OCI-LY3 (cell line): ENCODE measurements at regions not wholly inside any gene's neighbourhood (a gene's known extent, or its start where the extent isn't known, plus 50 kb on each side); places are given as distances from the start of the nearest gene placed in this dataset.
A peak's percentile ranks its signal among the peaks of the same experiment; 100 is the strongest.

ENCODE experiments used
- H2AFZ ChIP-seq: fragments of 200-600, 300-600 bp; shearing (Covaris generic); 2 replicates; pipeline ENCODE4 v1.6.0; 2014; ENCODE audit warnings: antibody characterized with exemption, low read depth, low read length
- H3K27ac ChIP-seq: fragments of 200-600, 300-600 bp; sonication (generic); 2 replicates; pipeline ENCODE4 v1.5.1; 2014; ENCODE audit warnings: mild to moderate bottlenecking, low read length, moderate library complexity, mixed read lengths
- H3K27me3 ChIP-seq: fragments of 200-600, 300-600 bp; sonication (generic); 2 replicates; pipeline ENCODE4 v1.6.1; 2014; ENCODE audit warnings: low read depth, low read length, mixed read lengths
- H3K36me3 ChIP-seq: fragments of 200-600, 300-600 bp; sonication (generic); replicated peaks from 2 replicates; pipeline ENCODE3; 2014; ENCODE audit warnings: low read depth, low read length, mixed read lengths
- H3K4me1 ChIP-seq: fragments of 300-600, 200-600 bp; sonication (generic); 2 replicates; pipeline ENCODE4 v1.6.1; 2014; ENCODE audit warnings: low read length, mixed read lengths
- H3K4me2 ChIP-seq: fragments of 200-600, 300-600 bp; sonication (generic); 2 replicates; pipeline ENCODE4 v1.6.1; 2014; ENCODE audit warnings: low read length, mixed read lengths
- H3K4me3 ChIP-seq: fragments of 300-600, 200-600 bp; sonication (generic); 2 replicates; pipeline ENCODE4 v1.5.1; 2014; ENCODE audit warnings: antibody characterized with exemption, mild to moderate bottlenecking, low read length, moderate library complexity
- H3K79me2 ChIP-seq: fragments of 300-600, 200-600 bp; shearing (Covaris generic); 2 replicates; pipeline ENCODE4 v1.6.1; 2014; ENCODE audit warnings: mild to moderate bottlenecking, low read length, mixed read lengths
- H3K9ac ChIP-seq: fragments of 300-600, 200-600 bp; shearing (Covaris generic); 2 replicates; pipeline ENCODE4 v1.6.0; 2014; ENCODE audit warnings: mild to moderate bottlenecking, low read length, moderate library complexity
- H3K9me3 ChIP-seq: fragments of 200-600, 300-600 bp; shearing (Covaris generic); 2 replicates; pipeline ENCODE4 v1.6.1; 2014; ENCODE audit warnings: low read length, mixed read lengths; ENCODE audit not compliant: insufficient read depth
- H4K20me1 ChIP-seq: fragments of 200-600, 300-600 bp; sonication (generic); 2 replicates; pipeline ENCODE4 v1.6.1; 2016; ENCODE audit warnings: low read length, mixed read lengths; ENCODE audit not compliant: insufficient read depth
- EZH2phosphoT487 ChIP-seq: fragments of 200-600 bp; shearing (Covaris generic); IDR thresholded peaks from 2 replicates; pipeline ENCODE4 v1.6.1; 2018; ENCODE audit warnings: antibody characterized with exemption, mixed run types, low read depth
- TF ChIP-seq, protein P1 (sequence below): fragments of 200-600, 300-600 bp; sonication (generic); IDR thresholded peaks from 2 replicates; pipeline ENCODE4 v1.5.1; 2014; ENCODE audit warnings: antibody characterized with exemption, low read length, low read depth

GRCh38 chr7:97506728-97507127 is 225.2 kb upstream of the TAC1 start:
- Histone ChIP-seq H3K9ac (no peak overlapping the region), H4K20me1 (no peaks in the 10 kb centered on the region), H3K9me3 (no peaks in the 10 kb centered on the region), H3K4me2 (peak overlapping the region; percentile 38), H3K4me3 (0 out of 2 replicates have a peak overlapping the region, but pooled peaks have one; percentile 1), H3K27ac (no peak overlapping the region), H3K27me3 (no peaks in the 10 kb centered on the region), H3K4me1 (peaks cover 14% of the 10 kb centered on the region), H3K79me2 (no peaks in the 10 kb centered on the region), H3K36me3 (no peaks in the 10 kb centered on the region), H2AFZ (peak overlapping the region; percentile 86)
- TF ChIP-seq EZH2phosphoT487, result no peak
- TF ChIP-seq, protein P1, sequence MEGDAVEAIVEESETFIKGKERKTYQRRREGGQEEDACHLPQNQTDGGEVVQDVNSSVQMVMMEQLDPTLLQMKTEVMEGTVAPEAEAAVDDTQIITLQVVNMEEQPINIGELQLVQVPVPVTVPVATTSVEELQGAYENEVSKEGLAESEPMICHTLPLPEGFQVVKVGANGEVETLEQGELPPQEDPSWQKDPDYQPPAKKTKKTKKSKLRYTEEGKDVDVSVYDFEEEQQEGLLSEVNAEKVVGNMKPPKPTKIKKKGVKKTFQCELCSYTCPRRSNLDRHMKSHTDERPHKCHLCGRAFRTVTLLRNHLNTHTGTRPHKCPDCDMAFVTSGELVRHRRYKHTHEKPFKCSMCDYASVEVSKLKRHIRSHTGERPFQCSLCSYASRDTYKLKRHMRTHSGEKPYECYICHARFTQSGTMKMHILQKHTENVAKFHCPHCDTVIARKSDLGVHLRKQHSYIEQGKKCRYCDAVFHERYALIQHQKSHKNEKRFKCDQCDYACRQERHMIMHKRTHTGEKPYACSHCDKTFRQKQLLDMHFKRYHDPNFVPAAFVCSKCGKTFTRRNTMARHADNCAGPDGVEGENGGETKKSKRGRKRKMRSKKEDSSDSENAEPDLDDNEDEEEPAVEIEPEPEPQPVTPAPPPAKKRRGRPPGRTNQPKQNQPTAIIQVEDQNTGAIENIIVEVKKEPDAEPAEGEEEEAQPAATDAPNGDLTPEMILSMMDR, result no peak

DNA sequence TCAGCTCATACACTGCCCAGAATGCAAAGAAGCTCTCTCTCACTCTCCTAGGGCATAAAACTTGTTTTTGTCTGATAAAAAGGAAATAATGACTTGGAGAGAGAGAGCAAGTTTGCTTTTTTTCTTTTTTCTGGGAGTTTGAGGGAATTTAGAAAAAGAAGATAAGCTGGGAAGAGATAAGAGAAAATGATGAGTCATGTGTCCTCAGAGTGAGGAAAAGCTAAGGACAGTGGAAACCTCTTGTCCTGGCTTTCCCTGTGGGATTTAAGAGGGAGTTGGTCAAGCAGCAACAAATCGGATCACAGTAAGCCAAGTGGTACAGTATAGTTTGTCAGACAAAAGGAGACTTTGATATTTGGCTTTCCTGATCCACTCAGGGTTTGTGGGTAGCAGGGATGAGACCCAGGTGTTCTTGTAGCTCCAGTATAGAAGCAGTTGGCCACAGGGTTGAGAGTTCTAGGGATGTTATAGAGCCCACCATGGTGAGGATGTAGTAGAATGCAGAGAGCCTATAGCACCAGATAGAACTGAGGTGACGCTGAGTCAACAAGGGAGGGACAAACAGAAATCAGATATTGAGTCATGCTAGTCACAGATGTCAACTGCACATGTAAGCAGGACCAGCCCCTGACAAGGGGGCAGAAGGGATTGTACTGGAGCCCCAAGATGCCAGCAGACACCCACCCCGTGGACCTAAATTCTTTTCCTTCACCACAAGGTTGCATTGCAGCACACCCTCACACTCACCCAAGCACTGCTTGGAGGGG is 219.3 kb upstream of the TAC1 start:
- H4K20me1 ChIP-seq, result no peaks in the 10 kb centered on the region
- H3K9me3 ChIP-seq, result no peaks in the 10 kb centered on the region
- no peak for TF ChIP-seq EZH2phosphoT487
- TF ChIP-seq, protein P1, result no peak
- peak overlapping the region; percentile 47; the same call in 1 of the 2 replicates for H2AFZ ChIP-seq
- H3K4me2 ChIP-seq, result peak overlapping the region; percentile 81
- H3K27me3 ChIP-seq, result no peaks in the 10 kb centered on the region
- peak overlapping the region; percentile 63 for H3K4me3 ChIP-seq
- H3K79me2 ChIP-seq, result no peaks in the 10 kb centered on the region
- H3K4me1 ChIP-seq, result peaks cover 29% of the 10 kb centered on the region
- peak overlapping the region; percentile 65 for H3K9ac ChIP-seq
- H3K36me3 ChIP-seq, result no peaks in the 10 kb centered on the region
- H3K27ac ChIP-seq, result peak overlapping the region; percentile 89

GRCh38 chr7:97513326-97513725 is 218.6 kb upstream of the TAC1 start:
- peak overlapping the region; percentile 81 for H3K4me2 ChIP-seq
- peak overlapping the region; percentile 63 for H3K4me3 ChIP-seq
- H3K9ac ChIP-seq, result peak overlapping the region; percentile 65
- H2AFZ ChIP-seq, result peak overlapping the region; percentile 29
- no peaks in the 10 kb centered on the region for H4K20me1 ChIP-seq
- no peak for TF ChIP-seq EZH2phosphoT487
- TF ChIP-seq, protein P1, result no peak
- H3K36me3 ChIP-seq, result no peaks in the 10 kb centered on the region
- H3K4me1 ChIP-seq, result peaks cover 29% of the 10 kb centered on the region
- no peaks in the 10 kb centered on the region for H3K9me3 ChIP-seq
- no peaks in the 10 kb centered on the region for H3K27me3 ChIP-seq
- H3K79me2 ChIP-seq, result no peaks in the 10 kb centered on the region
- peak overlapping the region; percentile 89 for H3K27ac ChIP-seq

GRCh38 chr7:97541188-97541587 is 190.7 kb upstream of the TAC1 start:
- no peak overlapping the region for H3K4me2 ChIP-seq
- TF ChIP-seq, protein P1, result no peak
- TF ChIP-seq EZH2phosphoT487, result no peak
- H4K20me1 ChIP-seq, result no peaks in the 10 kb centered on the region
- no peaks in the 10 kb centered on the region for H3K27me3 ChIP-seq
- H3K9me3 ChIP-seq, result no peaks in the 10 kb centered on the region
- no peaks in the 10 kb centered on the region for H3K4me1 ChIP-seq
- H3K9ac ChIP-seq, result no peak overlapping the region
- no peak overlapping the region for H2AFZ ChIP-seq
- no peaks in the 10 kb centered on the region for H3K79me2 ChIP-seq
- no peak overlapping the region for H3K4me3 ChIP-seq
- no peaks in the 10 kb centered on the region for H3K36me3 ChIP-seq
- H3K27ac ChIP-seq, result no peak overlapping the region
